ENCODE measurements at regions not wholly inside any gene's neighbourhood (a gene's known extent, or its start where the extent isn't known, plus 50 kb on each side); places are given as distances from the start of the nearest gene placed in this dataset.

- TF ChIP-seq CTCF (IDR thresholded peaks at IDR 0.05) (no peak), POLR2A (IDR thresholded peaks at IDR 0.05) (no peak)
Measured at GRCh38 chr17:79137789-79138165, 63.2 kb downstream of the ENGASE start.

Data from uterus (tissue), 2 donors.